GM13976 (cell line): ENCODE measurements at regions not wholly inside any gene's neighbourhood (a gene's known extent, or its start where the extent isn't known, plus 50 kb on each side); places are given as distances from the start of the nearest gene placed in this dataset.

ENCODE experiments used
- DNase-seq: peaks from one replicate; pipeline ENCODE4 v3.0.0; 2012; ENCODE audit warnings: low spot score
- in situ Hi-C: fragments of 300-500 bp; cut with MboI; formaldehyde crosslinking; loops from one replicate; pipeline ENCODE4 v1.12.0; 2022; ENCODE audit warnings: low sequenced_read_pairs, mixed read lengths, inconsistent platforms; ENCODE audit not compliant: unreplicated experiment
- TF ChIP-seq, protein P1 (sequence below): IDR thresholded peaks from 2 replicates; pipeline ENCODE4 v1.5.1; 2012; ENCODE audit warnings: borderline replicate concordance, mild to moderate bottlenecking; ENCODE audit not compliant: insufficient read depth; ENCODE audit errors: extremely low read depth, missing control alignments, control extremely low read depth

DNA sequence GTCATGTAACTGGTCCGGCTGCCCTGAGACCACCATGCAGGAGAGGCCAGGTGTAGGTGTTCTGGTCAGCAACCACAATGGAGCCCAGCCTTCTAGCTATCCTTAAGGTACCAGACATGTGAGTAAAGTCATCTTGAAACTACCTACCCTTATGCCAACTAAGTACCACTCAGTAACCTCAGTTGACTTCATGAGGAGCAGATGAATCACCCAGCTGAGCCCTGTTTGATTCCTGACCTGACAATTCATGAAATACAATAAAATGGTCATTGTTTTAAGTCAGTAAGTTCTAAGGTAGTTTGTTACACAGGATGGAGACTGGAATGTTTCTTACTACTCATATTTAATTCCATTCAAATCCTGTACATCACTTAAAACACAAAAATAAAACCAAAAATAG is 113.1 kb upstream of the LMO4 start:
- in situ Hi-C loops: no loop called here
- TF ChIP-seq, protein P1, sequence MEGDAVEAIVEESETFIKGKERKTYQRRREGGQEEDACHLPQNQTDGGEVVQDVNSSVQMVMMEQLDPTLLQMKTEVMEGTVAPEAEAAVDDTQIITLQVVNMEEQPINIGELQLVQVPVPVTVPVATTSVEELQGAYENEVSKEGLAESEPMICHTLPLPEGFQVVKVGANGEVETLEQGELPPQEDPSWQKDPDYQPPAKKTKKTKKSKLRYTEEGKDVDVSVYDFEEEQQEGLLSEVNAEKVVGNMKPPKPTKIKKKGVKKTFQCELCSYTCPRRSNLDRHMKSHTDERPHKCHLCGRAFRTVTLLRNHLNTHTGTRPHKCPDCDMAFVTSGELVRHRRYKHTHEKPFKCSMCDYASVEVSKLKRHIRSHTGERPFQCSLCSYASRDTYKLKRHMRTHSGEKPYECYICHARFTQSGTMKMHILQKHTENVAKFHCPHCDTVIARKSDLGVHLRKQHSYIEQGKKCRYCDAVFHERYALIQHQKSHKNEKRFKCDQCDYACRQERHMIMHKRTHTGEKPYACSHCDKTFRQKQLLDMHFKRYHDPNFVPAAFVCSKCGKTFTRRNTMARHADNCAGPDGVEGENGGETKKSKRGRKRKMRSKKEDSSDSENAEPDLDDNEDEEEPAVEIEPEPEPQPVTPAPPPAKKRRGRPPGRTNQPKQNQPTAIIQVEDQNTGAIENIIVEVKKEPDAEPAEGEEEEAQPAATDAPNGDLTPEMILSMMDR: no peak
- DNase-seq: no peak

DNA sequence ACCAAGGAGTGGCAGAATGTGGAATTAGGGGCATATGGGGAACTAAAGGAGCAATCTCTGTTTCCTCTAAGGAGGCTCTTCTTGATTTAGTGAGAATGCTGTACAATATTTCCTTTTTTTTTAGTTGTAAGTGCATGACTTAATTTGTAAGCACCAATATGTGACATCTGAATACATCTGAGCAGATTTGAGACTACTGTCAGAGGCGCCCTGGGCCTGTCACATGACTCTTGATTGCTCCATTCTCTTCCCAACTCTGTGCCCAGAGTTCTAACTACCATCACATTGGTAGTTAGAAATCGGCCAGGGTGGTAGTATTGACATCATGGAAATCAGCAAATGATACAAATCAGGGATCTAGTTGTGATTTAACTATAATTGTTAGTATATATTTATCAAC is 110.1 kb upstream of the LMO4 start:
- in situ Hi-C loops: no loop called here
- DNase-seq: no peak
- TF ChIP-seq, protein P1: no peak

DNA sequence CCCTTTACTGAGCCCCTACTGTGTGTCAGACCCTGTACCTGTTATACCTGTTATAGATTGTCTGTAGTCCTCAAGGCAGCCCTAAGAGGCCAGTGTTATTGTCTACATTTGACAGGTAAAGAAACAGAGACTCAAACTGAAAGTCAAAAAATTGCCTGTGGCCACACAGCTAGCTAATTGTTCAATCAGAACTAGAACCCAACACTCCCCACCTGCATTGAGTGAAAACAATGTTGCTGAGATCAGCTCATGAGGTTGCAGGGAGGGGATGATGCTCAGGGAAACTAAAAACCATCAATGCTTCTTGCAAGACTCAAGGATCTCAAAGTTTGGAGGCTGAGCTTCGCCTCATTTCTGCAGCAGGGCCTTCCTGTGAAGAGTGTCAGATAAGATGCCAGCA is 109.5 kb upstream of the LMO4 start:
- in situ Hi-C loops: no loop called here
- no peak for DNase-seq
- TF ChIP-seq, protein P1: no peak

DNA sequence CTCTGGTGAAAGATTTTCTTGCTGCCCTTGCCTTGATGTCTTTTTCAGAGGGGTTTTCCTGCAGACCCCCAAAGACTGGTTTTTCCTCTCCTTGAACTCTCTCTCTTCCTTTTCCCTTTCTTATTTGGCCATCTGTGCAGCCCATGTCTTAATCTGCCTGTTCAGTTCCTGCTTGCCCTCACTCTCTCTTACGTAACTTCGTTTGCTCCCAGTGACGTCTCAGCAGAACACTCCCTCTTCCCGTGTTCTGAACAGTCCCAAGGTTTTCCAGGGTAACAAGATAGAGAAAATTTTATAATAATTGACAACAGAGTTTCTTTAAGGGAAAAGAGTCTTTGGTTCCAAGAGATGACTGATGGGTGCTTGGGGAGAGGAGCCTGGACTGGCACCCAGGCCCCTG is 109.1 kb upstream of the LMO4 start:
- TF ChIP-seq, protein P1: no peak
- in situ Hi-C loops: no loop called here
- DNase-seq: no peak

DNA sequence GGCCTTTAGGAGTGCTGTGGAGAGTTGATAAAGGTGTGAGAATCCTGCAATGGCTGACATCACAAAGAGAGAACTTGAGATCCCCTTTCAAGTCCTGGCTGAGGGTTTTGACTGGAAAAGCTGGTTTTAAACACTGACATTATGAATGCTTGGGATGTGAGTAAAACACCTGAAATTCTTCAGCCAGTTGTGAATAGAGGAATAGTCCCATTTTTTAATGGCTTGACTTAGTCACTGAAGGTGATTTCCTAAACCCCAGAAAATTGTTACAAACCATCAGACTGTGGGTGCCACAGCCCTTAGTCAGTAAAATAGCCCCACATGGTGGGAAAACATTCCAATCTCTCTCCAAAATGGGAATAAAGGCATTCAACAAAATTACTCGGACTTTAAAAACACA is 107.7 kb upstream of the LMO4 start:
- TF ChIP-seq, protein P1: no peak
- in situ Hi-C loops: no loop called here
- no peak for DNase-seq

DNA sequence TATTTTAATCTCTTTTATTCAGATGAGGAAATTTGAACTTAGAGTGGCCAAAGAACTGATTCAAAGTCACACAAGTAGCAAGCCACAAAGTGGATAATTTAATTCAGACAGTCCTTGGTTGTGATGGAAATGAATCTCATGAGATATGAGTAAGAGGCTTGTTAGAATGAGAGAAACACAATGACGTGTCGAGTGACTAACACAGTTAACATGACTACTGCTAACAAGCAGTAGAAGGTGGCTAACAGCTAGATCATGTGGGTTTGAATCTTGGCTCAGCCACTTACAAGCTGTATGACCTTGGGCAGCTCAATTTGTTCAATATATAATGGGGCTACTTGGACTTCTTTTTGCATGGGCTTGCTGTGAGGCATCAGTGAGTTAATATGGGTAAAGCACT is 104.5 kb upstream of the LMO4 start:
- in situ Hi-C loops: no loop called here
- DNase-seq: no peak
- TF ChIP-seq, protein P1: no peak

DNA sequence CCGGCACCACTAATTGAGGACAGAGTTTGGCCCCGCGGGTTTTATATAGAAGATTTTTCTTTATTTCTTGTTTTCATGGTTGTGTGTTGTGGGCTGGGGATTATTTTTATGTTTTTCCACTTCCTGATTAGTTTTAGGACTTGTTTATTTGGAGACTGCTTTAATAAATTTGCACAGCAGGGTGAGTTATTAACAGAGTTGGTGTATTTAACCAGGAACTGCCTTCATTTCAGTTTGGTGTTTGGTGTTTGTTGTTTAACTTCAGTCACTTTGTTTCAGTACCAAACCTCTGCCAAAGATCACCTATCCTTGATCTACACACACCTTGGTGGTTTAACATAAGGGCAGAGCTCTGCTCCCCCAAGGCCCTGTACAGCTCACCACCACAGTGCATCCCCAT is 103.5 kb upstream of the LMO4 start:
- in situ Hi-C loops: no loop called here
- DNase-seq: no peak
- TF ChIP-seq, protein P1: no peak
